IPS DF 4.7 (cell line): ENCODE measurements at regions not wholly inside any gene's neighbourhood (a gene's known extent, or its start where the extent isn't known, plus 50 kb on each side); places are given as distances from the start of the nearest gene placed in this dataset.
A peak's percentile ranks its signal among the peaks of the same experiment; 100 is the strongest.

ENCODE experiments used
- DNase-seq: peaks from one replicate; pipeline ENCODE4 v3.0.0-alpha.2; 2013; ENCODE audit warnings: low spot score; ENCODE audit errors: extremely low read depth

DNA sequence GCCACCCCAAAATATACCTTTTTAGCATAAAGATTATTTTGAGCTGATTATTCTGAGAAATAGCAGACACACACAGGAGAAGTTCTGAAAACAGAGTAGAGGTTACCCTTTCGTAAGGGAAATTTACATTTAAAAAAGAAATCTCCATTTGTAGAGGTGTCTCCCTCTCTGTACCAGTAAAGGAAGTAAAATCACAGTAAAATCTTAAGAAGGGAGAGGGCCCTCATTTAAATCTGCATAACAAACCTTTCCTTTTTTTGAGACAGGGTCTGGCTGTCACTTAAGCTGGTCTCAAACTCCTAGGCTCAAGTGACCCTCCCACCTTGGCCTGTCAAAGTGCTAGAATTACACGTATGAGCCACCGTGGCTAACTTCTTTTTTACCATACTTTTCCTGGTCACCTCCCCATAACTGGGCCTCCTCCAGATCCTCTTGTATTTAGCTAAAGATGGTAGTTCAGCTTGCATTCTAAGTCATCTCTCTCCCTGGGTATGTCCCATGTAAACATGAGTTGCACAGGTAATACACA lies 92.2 kb upstream of the INTU start:
- no peak for DNase-seq

DNA sequence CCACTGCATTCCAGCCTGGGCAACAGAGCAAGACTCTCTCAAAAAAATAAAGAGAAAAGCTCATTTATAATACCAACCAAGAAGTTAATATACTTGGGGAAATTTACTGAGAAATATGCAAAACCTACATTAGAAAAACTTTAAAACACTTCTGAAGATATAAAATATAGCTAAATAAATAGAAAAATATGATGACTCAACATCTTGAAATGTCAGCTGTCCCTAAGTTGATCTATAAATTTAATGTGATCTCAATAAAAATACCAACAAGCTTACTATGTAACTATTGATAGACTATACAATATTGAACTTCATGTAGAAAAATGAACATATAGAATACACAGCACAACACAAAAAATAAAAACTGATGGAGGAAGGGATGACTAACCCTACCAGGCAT lies 87.5 kb upstream of the INTU start:
- DNase-seq, result no peak

GRCh38 chr4:127548990-127549925 lies 83.5 kb upstream of the INTU start:
- no peak for DNase-seq

- no peak for DNase-seq
Observed at GRCh38 chr4:127555106-127555505, 77.7 kb upstream of the INTU start.

GRCh38 chr4:127558088-127558487 lies 74.7 kb upstream of the INTU start:
- DNase-seq, result no peak

DNA sequence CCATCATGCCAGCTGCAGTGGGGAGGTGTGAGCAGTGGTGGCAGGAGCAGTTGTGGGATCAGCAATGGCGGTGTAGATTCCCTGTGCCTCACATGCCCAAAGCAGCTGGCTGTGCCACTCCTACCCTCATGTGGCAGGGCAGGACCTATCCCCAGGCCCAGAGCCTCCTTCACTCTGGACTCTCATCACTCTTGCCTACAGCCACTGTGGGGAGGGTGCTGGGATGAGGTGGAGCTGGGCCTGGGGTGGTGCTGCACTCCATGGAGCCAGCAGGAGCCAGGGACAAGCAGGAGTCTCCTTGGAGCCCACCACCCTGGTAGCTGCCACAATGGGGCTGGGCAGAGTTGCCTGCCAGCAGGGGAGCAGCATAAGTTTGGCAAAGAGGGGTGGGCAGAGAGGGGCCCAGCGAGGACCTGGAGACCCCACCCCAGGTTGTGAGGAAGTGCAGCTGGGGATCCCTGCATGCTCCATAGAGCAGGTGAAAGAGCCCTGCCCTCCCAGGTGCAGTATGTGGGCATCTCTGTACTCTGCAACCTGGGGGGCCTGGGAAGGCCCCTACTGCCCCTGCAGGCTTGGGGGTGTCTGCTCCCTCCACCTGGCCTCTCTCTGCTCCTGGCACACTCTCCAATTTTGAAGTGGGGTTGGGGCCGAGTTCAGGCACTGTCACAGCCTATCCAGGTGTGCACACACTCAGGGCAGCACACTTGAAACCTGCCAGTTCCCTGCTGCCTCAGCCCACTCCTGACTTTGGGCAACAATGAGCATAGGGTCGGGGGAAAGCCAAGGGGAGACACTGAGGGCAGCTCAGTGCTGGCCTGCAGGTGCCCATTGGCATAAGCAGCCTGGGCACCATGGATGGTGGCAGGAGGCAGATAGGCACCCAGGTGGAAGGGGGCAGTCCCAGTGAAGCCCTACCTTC lies 74.0 kb upstream of the INTU start:
- DNase-seq, result no peak

GRCh38 chr4:127559981-127560380 lies 72.8 kb upstream of the INTU start:
- DNase-seq, result no peak

- DNase-seq, result no peak
Observed at GRCh38 chr4:127560755-127561154, 72.0 kb upstream of the INTU start.

- DNase-seq, result peak; percentile 22
Observed at GRCh38 chr4:127574643-127575042, 58.1 kb upstream of the INTU start.

- no peak for DNase-seq
Observed at GRCh38 chr4:127575888-127576287, 56.9 kb upstream of the INTU start.

GRCh38 chr4:127578491-127578890 lies 54.3 kb upstream of the INTU start:
- no peak for DNase-seq

GRCh38 chr4:127578967-127579366 lies 53.8 kb upstream of the INTU start:
- no peak for DNase-seq

DNA sequence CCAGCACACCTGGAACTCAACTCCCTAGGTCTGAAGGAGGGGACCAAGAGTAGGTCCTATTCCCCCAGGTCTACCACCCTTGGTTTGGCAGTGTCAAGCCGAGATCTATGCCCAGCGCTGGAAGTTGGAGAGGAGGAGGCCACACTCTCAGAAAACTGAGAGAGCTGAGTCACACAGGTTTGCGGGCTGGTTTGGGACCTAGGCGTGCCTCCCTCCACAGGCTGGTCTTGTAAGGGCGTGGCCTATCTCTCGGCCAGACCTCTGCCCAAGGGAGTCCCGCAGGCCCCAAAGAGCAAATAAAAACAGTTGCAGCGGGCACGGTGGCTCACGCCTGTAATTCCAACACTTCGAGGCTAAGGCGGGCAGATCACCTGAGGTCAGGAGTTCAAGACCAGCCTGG lies 52.9 kb upstream of the INTU start:
- no peak for DNase-seq

DNA sequence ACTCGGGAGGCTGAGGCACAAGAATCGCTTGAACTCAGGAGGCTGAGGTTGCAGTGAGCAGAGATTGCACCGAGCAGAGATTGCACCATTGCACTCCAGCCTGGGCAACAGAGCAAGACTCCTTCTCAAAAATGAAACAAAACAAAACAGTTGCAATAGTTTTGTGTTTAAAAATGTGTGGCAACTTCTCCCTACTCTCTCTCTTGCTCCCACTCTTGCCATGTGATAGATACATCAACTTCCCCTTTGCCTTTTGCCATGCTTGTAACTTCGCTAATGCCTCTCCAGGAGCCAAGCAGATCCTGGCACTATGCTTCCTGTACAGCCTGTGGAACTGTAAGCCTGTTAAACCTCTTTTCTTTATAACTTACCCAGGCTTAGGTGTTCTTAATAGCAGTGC lies 52.5 kb upstream of the INTU start:
- DNase-seq, result no peak

DNA sequence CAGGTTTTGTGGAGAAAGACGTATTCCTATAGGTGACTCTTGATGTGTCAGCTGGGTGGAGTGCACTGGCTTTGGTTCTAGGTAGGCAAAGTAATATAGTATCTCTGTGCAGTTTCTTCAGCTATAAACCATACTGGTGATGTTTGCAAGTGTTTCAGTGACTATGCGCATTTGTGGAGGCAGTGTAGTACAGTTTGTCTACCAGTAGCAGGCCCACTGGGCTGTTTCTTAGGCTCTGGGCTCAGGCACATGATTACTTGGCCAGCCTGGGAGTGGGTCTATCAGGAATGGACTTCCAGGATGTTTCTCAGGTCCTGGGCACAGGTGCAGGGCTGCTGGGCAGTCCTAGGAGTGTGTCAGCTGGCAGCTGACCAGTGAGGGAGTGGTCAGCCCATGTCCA lies 51.9 kb upstream of the INTU start:
- DNase-seq, result no peak
